GM21360 (cell line): ENCODE measurements at regions not wholly inside any gene's neighbourhood (a gene's known extent, or its start where the extent isn't known, plus 50 kb on each side); places are given as distances from the start of the nearest gene placed in this dataset.
"Not testable (repeated sequence)": the region's sequence is repeated elsewhere in the genome, so short reads cannot be mapped to it uniquely, and the experiment has no call there.

ENCODE experiments used
- ATAC-seq: cut with Tn5 transposase; IDR thresholded peaks from one replicate; pipeline ENCODE4 v1.9.1; 2021; ENCODE audit warnings: mild to moderate bottlenecking, moderate library complexity; ENCODE audit not compliant: unreplicated experiment

GRCh38 chr1:157410457-157410856 lies 141.9 kb downstream of the FCRL5 start:
- no peak for ATAC-seq

DNA sequence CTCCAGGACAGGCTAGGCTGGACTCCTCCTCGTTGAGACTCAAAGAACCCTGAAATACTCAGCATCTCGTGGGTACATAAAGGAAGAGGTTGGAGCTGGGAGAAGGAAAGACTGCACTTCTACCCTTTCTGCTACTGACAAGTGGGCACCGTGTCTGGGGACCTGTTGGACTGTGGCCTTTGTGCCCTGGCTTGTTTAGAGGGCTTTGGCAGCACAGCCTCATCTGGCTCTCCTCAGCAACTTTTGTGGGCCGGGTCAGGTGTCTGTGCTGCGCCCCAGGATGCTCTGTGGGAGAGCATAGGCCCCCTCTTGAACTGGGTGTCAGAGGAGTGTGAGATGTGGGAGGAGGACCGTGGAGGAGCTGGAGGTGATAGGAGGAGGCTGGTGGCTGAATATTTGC lies 142.4 kb downstream of the FCRL5 start:
- ATAC-seq, result no peak

GRCh38 chr1:157407917-157408525 lies 144.3 kb downstream of the FCRL5 start:
- ATAC-seq, result no peak

- no peak for ATAC-seq
Observed at GRCh38 chr1:157407367-157407766, 144.9 kb downstream of the FCRL5 start.

GRCh38 chr1:157405662-157406061 lies 146.7 kb downstream of the FCRL5 start:
- no peak for ATAC-seq

DNA sequence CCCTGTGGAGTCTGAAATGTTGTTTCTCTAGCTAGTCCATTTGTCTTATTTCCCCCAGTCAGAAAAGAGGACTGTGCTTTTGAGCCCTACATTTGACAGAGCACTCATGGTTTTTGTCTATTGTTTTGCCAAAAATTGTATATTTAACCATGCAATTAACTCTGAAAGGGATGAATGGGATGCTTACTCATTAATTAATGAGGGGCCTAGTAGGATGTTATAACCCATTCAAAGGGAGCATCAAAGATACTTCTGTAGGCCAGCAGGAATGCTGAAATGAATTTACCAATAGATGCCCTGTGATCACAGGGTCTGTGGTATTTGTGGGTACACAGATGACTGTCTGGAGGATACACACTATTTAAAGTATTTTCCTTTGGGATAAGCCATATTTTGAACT lies 147.7 kb downstream of the FCRL5 start:
- ATAC-seq, result no peak

DNA sequence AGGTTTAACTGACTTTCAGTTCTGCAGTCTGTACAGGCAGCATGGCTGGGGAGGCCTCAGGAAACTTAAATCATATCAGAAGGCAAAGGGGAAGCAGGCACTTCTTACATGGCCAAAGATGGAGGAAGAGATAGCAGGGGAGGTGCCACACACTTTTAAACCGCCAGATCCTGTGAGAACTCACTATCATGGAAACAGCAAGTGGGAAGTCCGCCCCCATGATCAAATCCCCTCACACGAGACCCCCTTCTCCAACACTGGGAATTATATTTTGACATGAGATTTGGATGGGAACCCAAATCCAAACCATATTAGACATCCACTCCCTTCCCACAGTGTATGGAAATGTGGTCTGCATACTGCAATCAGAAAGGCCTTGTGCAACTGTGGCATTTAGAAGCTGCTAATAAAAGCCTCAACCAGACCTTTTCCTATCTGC lies 148.2 kb downstream of the FCRL5 start:
- peak; percentile 40 for ATAC-seq

DNA sequence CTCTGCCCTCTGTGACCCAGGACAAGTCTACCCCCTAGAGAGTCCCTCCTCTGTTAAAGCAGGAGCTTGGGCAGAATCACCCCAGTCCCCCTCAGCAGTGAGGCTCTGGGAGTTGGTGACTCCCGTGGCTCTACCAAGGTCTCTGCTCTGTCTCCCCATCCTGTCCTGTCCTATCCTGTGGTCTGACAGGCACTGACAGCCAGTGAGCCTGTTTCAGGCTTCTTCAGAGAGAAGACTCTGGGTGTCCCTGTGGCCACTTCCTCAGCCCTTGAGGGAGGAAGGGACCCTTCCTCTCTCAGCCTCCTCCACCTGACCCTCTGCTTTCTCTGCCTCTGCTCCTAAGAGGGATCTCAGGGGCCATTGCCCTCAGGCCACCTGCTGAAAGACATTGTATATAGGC lies 148.7 kb downstream of the FCRL5 start:
- peak; percentile 17 for ATAC-seq

- peak; percentile 66 for ATAC-seq
Observed at GRCh38 chr1:157403203-157403602, 149.1 kb downstream of the FCRL5 start.

GRCh38 chr1:157400766-157401165 lies 151.5 kb downstream of the FCRL5 start:
- ATAC-seq, result no peak

GRCh38 chr1:157399984-157400382 lies 152.3 kb downstream of the FCRL5 start:
- peak; percentile 45 for ATAC-seq

DNA sequence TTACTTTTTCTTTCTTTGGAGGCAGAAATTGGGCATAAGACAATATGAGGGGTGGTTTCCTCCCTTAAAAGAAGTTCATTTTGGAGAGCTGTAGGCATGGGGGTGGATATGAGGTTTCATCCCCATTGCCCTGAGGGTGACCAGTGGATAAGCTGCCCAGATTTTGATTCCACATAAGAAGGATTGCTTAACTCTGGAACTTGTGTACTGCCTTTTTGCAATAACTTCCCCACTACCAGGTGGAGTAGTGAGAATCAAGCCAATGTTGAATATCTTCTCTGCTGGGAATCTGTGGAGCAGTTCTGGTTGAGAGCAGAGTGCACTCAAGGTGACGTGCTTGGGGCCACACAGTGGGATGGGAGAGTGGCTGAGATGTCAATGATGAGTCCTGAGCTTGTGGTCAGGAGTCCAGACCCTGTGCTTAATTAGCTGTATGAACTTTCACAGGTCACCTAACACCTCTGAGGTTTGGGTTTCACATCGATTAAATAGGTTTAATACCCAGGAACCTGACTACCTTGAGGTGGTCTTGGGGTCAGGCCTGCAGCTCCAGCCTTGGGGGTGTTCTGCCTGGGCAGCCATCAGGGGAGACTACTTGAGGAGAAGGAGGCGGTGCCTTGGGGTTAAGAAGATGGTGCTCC lies 152.9 kb downstream of the FCRL5 start:
- ATAC-seq, result no peak

- ATAC-seq, result no peak
Observed at GRCh38 chr1:157390651-157391050, 161.7 kb downstream of the FCRL5 start.

- no peak for ATAC-seq
Observed at GRCh38 chr1:157388057-157388456, 164.3 kb downstream of the FCRL5 start.

DNA sequence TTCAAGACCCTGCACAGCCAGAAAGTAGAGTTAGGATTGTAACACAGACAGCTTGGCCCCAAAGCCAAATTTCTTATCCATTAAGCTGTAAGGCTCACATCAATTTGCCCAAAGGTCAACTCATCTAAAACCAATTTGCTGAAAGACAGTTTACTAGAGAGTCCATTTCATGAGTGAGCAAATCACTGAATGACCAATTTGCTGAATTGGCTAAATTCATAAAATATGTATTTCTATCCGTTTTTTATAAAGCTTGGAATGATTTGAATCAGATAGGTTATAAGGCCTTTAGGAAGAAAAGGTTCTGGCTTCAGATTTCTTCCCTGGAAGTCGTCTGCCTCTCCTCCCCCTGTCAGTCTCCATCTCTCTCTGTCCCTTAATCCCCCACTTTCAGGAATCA lies 168.1 kb downstream of the FCRL5 start:
- no peak for ATAC-seq

- no peak for ATAC-seq
Observed at GRCh38 chr1:157382351-157382750, 170.0 kb downstream of the FCRL5 start.

DNA sequence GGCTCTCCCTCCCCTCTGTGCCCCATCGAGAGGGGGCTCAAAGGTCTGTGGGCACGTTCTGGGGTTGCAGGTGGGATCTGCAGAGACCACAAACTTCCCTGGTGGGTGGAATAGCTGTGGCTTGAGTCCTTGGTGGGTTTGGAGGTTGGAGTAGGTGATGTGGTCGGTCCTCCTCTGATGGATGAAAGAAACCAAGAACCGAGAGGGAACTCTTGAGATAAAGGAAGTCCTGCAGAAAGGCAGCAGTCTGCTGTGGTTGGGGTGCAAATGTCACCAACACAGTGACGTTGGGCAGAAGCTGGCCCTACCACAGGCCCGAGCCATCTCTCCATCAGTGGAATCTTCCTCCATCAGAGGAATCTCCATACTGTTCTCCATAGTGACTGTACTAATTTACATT lies 171.8 kb downstream of the FCRL5 start:
- ATAC-seq, result no peak

GRCh38 chr1:157377280-157377713 lies 175.0 kb downstream of the FCRL5 start:
- not testable (repeated sequence) for ATAC-seq

DNA sequence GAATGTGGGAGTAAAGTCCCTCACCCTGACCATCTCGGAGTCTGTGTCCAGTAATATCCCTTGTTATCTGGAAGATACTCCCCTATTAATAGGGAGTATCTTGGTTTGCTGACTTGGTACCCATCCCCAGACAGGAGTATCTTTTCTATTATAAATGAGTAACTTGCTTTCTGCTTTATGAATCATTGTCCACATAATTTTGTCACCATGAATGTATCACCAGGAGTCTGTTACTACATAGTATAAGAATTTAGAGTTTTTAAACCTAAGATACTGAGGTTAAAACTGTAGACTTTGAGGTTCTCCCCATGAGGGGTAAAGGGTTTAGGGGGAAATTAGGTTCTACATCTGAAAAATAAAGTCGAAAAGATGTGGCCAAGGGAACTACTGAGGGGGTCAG lies 175.6 kb downstream of the FCRL5 start:
- no peak for ATAC-seq

- not testable (repeated sequence) for ATAC-seq
Observed at GRCh38 chr1:157372311-157372710, 180.0 kb downstream of the FCRL5 start.

- ATAC-seq, result no peak
Observed at GRCh38 chr1:157371826-157372225, 180.5 kb downstream of the FCRL5 start.

GRCh38 chr1:157371221-157371620 lies 181.1 kb downstream of the FCRL5 start:
- no peak for ATAC-seq

DNA sequence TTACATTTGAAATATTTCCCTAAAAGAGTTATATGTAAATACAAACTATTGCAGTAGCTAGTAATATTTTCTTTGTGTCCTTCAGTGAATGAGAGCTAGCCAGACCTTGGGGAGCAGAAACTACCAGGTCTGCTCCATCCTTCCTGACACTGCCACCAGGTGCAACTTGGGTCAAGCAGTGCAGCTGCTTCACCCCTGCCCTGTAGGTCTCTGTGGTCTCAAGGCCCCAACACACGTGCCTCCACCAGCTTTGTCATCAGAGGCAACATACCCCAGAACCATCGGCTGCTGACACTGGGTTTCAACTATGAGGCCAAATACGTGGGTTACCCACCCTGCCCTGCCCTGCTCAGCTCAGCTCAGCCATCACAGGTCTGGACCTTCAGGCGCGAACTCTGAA lies 181.6 kb downstream of the FCRL5 start:
- ATAC-seq, result no peak
